DND-41 (cell line): ENCODE measurements at regions not wholly inside any gene's neighbourhood (a gene's known extent, or its start where the extent isn't known, plus 50 kb on each side); places are given as distances from the start of the nearest gene placed in this dataset.

ENCODE experiments used
- ATAC-seq: fragments of 200-7000 bp; cut with Tn5 transposase; 3 replicates; pipeline ENCODE4 v1.9.1; 2021; ENCODE audit warnings: low read depth; ENCODE audit not compliant: insufficient read depth
- DNase-seq: peaks from one replicate; pipeline ENCODE4 v3.0.0-alpha.2; 2020
- H2AFZ ChIP-seq: 2 replicates; pipeline ENCODE4 v1.6.0; 2012; ENCODE audit warnings: low read depth, low read length
- H3K27ac ChIP-seq: 2 replicates; pipeline ENCODE4 v1.5.1; 2012; ENCODE audit warnings: low read length, inconsistent platforms
- H3K27me3 ChIP-seq: fragments of 200-600 bp; sonication (generic); 2 replicates; pipeline ENCODE4 v1.6.0; 2012; ENCODE audit warnings: low read length, mild to moderate bottlenecking, inconsistent platforms; ENCODE audit not compliant: insufficient read depth, poor library complexity
- H3K36me3 ChIP-seq: 2 replicates; pipeline ENCODE4 v1.5.1; 2012; ENCODE audit warnings: low read length, inconsistent platforms; ENCODE audit not compliant: insufficient read depth
- H3K4me1 ChIP-seq: 2 replicates; pipeline ENCODE4 v1.5.1; 2012; ENCODE audit warnings: mild to moderate bottlenecking, low read length; ENCODE audit not compliant: insufficient read depth
- H3K4me2 ChIP-seq: 2 replicates; pipeline ENCODE4 v1.6.0; 2012; ENCODE audit warnings: mild to moderate bottlenecking, moderate library complexity, low read length, inconsistent platforms; ENCODE audit not compliant: insufficient read depth
- H3K4me3 ChIP-seq, 2 experiments: fragments of 200-600 bp in 1 of 2; shearing (Covaris generic) in 1 of 2; 2 replicates each; pipeline ENCODE4 v1.5.1; 2012 to 2016; ENCODE audit warnings: inconsistent platforms in 2 of 2, low read length in 2 of 2, mild to moderate bottlenecking in 2 of 2, low read depth in 1 of 2, moderate library complexity in 1 of 2
- H3K79me2 ChIP-seq: 2 replicates; pipeline ENCODE4 v1.6.0; 2012; ENCODE audit warnings: low read length, inconsistent platforms; ENCODE audit not compliant: insufficient read depth
- H3K9ac ChIP-seq: 2 replicates; pipeline ENCODE4 v1.6.0; 2012; ENCODE audit warnings: low read depth, mild to moderate bottlenecking, inconsistent platforms, low read length, moderate library complexity
- H3K9me3 ChIP-seq: 2 replicates; pipeline ENCODE4 v1.5.1; 2012; ENCODE audit warnings: low read length, moderate library complexity, mild to moderate bottlenecking, inconsistent platforms; ENCODE audit not compliant: insufficient read depth, severe bottlenecking
- H4K20me1 ChIP-seq: 2 replicates; pipeline ENCODE4 v1.6.0; 2012; ENCODE audit warnings: low read length; ENCODE audit not compliant: insufficient read depth
- EZH2 ChIP-seq: IDR thresholded peaks from 3 replicates; pipeline ENCODE4 v1.6.1; 2012; ENCODE audit warnings: borderline replicate concordance, low read depth, mild to moderate bottlenecking, moderate library complexity, low read length, inconsistent platforms; ENCODE audit not compliant: severe bottlenecking
- TF ChIP-seq, protein P1 (sequence below): IDR thresholded peaks from 2 replicates; pipeline ENCODE4 v1.5.1; 2012; ENCODE audit warnings: borderline replicate concordance, low read length, moderate library complexity, mild to moderate bottlenecking; ENCODE audit not compliant: poor library complexity, severe bottlenecking; ENCODE audit errors: extremely low read depth

DNA sequence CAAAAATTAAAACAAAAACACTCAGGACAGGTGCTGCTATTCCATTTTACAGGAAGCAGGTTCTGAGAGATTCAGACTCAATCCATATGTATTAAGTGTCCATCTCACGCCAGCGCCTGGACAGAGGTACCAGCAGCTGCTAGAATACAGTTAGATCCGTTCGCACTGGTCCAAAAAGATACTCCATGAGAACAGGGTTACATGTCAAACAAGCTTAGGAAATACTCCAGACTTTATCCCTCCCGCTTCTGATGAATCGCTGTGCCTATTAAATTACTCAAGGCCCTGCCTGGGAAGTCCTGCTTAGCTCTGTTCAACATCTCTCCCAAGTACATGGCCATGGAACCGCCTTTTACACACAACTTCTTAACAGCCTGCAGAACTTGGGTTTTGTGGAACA, 50.2 kb upstream of the SLC35C1 start:
- Histone ChIP-seq H3K9ac (no peak overlapping the region), H3K9me3 (no peaks in the 10 kb centered on the region), H4K20me1 (no peaks in the 10 kb centered on the region), H3K4me2 (no peak overlapping the region), H3K27ac (no peak overlapping the region), H3K4me1 (no peaks in the 10 kb centered on the region), H3K79me2 (no peaks in the 10 kb centered on the region), H2AFZ (no peak overlapping the region), H3K36me3 (no peaks in the 10 kb centered on the region), H3K27me3 (no peaks in the 10 kb centered on the region), H3K4me3 (no peak overlapping the region)
- TF ChIP-seq, protein P1, sequence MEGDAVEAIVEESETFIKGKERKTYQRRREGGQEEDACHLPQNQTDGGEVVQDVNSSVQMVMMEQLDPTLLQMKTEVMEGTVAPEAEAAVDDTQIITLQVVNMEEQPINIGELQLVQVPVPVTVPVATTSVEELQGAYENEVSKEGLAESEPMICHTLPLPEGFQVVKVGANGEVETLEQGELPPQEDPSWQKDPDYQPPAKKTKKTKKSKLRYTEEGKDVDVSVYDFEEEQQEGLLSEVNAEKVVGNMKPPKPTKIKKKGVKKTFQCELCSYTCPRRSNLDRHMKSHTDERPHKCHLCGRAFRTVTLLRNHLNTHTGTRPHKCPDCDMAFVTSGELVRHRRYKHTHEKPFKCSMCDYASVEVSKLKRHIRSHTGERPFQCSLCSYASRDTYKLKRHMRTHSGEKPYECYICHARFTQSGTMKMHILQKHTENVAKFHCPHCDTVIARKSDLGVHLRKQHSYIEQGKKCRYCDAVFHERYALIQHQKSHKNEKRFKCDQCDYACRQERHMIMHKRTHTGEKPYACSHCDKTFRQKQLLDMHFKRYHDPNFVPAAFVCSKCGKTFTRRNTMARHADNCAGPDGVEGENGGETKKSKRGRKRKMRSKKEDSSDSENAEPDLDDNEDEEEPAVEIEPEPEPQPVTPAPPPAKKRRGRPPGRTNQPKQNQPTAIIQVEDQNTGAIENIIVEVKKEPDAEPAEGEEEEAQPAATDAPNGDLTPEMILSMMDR: no peak
- no peak for TF ChIP-seq EZH2
- DNase-seq (no peak), ATAC-seq (no peak)

GRCh38 chr11:45754261-45754709, 50.7 kb upstream of the SLC35C1 start:
- Histone ChIP-seq H3K27ac (no peak overlapping the region), H3K27me3 (no peaks in the 10 kb centered on the region), H3K9me3 (no peaks in the 10 kb centered on the region), H3K4me1 (no peaks in the 10 kb centered on the region), H3K79me2 (no peaks in the 10 kb centered on the region), H3K4me3 (no peak overlapping the region), H4K20me1 (no peaks in the 10 kb centered on the region), H3K9ac (no peak overlapping the region), H3K4me2 (no peak overlapping the region), H3K36me3 (no peaks in the 10 kb centered on the region), H2AFZ (no peak overlapping the region)
- TF ChIP-seq, protein P1: no peak
- no peak for TF ChIP-seq EZH2
- DNase-seq (no peak), ATAC-seq (no peak)

- no peaks in the 10 kb centered on the region for H4K20me1 ChIP-seq
- H3K27me3 ChIP-seq: no peaks in the 10 kb centered on the region
- TF ChIP-seq, protein P1: no peak
- TF ChIP-seq EZH2: no peak
These were observed 52.8 kb upstream of the SLC35C1 start for GRCh38 chr11:45752106-45752505.

DNA sequence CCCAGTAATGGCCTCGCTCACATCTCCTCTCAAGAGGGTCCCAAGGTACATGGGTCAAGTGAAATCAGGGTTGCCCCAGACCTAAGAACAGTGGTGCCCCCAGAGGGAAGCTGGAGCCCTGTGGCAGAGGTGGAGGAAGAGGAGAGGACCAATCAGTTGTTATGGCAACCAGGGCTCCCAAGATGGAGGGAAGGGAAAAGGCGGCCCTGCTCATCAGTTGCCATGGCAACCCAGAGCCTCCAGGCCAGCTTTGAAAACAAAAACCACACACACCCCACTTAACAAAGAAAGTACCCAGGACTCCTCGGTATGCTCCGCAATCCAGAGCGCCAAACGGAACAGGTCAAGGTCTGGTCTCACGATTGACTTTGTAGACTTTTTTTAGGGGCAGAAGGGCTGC, 53.5 kb upstream of the SLC35C1 start:
- Histone ChIP-seq H2AFZ (no peak overlapping the region), H3K9ac (no peak overlapping the region), H3K27me3 (no peaks in the 10 kb centered on the region), H3K27ac (no peak overlapping the region), H3K79me2 (no peaks in the 10 kb centered on the region), H3K4me1 (no peaks in the 10 kb centered on the region), H3K4me3 (no peak overlapping the region), H4K20me1 (no peaks in the 10 kb centered on the region), H3K36me3 (no peaks in the 10 kb centered on the region), H3K4me2 (no peak overlapping the region), H3K9me3 (no peaks in the 10 kb centered on the region)
- DNase-seq: no peak
- no peak for ATAC-seq
- TF ChIP-seq EZH2: no peak
- TF ChIP-seq, protein P1: no peak

More at GRCh38 chr11:45752106-45752505, 52.8 kb upstream of the SLC35C1 start:
- Histone ChIP-seq H3K27ac (no peak overlapping the region), H3K4me3 (no peak overlapping the region), H3K4me2 (no peak overlapping the region), H3K36me3 (no peaks in the 10 kb centered on the region), H3K4me1 (no peaks in the 10 kb centered on the region), H3K9me3 (no peaks in the 10 kb centered on the region), H3K9ac (no peak overlapping the region), H3K79me2 (no peaks in the 10 kb centered on the region), H2AFZ (no peak overlapping the region)
- DNase-seq (no peak), ATAC-seq (no peak)
